ENCODE measurements at regions not wholly inside any gene's neighbourhood (a gene's known extent, or its start where the extent isn't known, plus 50 kb on each side); places are given as distances from the start of the nearest gene placed in this dataset.

GRCh38 chr2:215796140-215796855, 217.1 kb downstream of the MREG start:
- Histone ChIP-seq H3K79me2 (ENCODE audit: insufficient read depth, low read length) (no peaks in the 10 kb centered on the region), H3K4me3 (ENCODE audit: low read length, poor library complexity, severe bottlenecking) (no peak overlapping the region), H3K4me1 (ENCODE audit: insufficient read depth, low read length, poor library complexity, severe bottlenecking) (no peaks in the 10 kb centered on the region), H3K9me2 (replicated peaks; ENCODE audit: low read depth, low read length) (no peaks in the 10 kb centered on the region), H3F3A (ENCODE audit: low read depth) (no peaks in the 10 kb centered on the region), H2AFZ (ENCODE audit: low read length) (no peak overlapping the region), H3K4me2 (ENCODE audit: low read depth, low read length, poor library complexity, severe bottlenecking) (no peak overlapping the region), H4K20me1 (ENCODE audit: insufficient read depth, low read length, poor library complexity, severe bottlenecking) (no peaks in the 10 kb centered on the region), H3K9me3 (ENCODE audit: insufficient read depth, low read depth, low read length) (no peaks in the 10 kb centered on the region), H3K9ac (ENCODE audit: low read depth, low read length, poor library complexity, severe bottlenecking) (no peak overlapping the region), H3K27me3 (ENCODE audit: insufficient read depth, low read length, poor library complexity, severe bottlenecking) (no peaks in the 10 kb centered on the region), H3K36me3 (ENCODE audit: insufficient read depth, low read length) (no peaks in the 10 kb centered on the region)
- TF ChIP-seq CTCF (conservative IDR thresholded peaks at IDR 0.05; ENCODE audit: low read length), result no peak
- TF ChIP-seq EZH2phosphoT487 (IDR thresholded peaks at IDR 0.05; ENCODE audit: borderline replicate concordance), result no peak

GRCh38 chr2:215794829-215795546, 218.4 kb downstream of the MREG start:
- H3K4me1 ChIP-seq (ENCODE audit: insufficient read depth, low read length, poor library complexity, severe bottlenecking), result no peaks in the 10 kb centered on the region
- no peaks in the 10 kb centered on the region for H3K9me3 ChIP-seq (ENCODE audit: insufficient read depth, low read depth, low read length)
- H3K27me3 ChIP-seq (ENCODE audit: insufficient read depth, low read length, poor library complexity, severe bottlenecking), result no peaks in the 10 kb centered on the region
- no peaks in the 10 kb centered on the region for H3F3A ChIP-seq (ENCODE audit: low read depth)
- no peak overlapping the region for H3K9ac ChIP-seq (ENCODE audit: low read depth, low read length, poor library complexity, severe bottlenecking)
- no peaks in the 10 kb centered on the region for H3K36me3 ChIP-seq (ENCODE audit: insufficient read depth, low read length)
- no peak for TF ChIP-seq EZH2phosphoT487 (IDR thresholded peaks at IDR 0.05; ENCODE audit: borderline replicate concordance)
- no peak for TF ChIP-seq CTCF (conservative IDR thresholded peaks at IDR 0.05; ENCODE audit: low read length)
- H3K4me2 ChIP-seq (ENCODE audit: low read depth, low read length, poor library complexity, severe bottlenecking), result no peak overlapping the region
- H2AFZ ChIP-seq (ENCODE audit: low read length), result no peak overlapping the region
- H3K79me2 ChIP-seq (ENCODE audit: insufficient read depth, low read length), result no peaks in the 10 kb centered on the region
- H3K4me3 ChIP-seq (ENCODE audit: low read length, poor library complexity, severe bottlenecking), result no peak overlapping the region
- H3K9me2 ChIP-seq (replicated peaks; ENCODE audit: low read depth, low read length), result no peaks in the 10 kb centered on the region
- H4K20me1 ChIP-seq (ENCODE audit: insufficient read depth, low read length, poor library complexity, severe bottlenecking), result no peaks in the 10 kb centered on the region

GRCh38 chr2:215793747-215794595, 219.4 kb downstream of the MREG start:
- Histone ChIP-seq H4K20me1 (ENCODE audit: insufficient read depth, low read length, poor library complexity, severe bottlenecking) (no peaks in the 10 kb centered on the region), H3K36me3 (ENCODE audit: insufficient read depth, low read length) (no peaks in the 10 kb centered on the region), H3K4me1 (ENCODE audit: insufficient read depth, low read length, poor library complexity, severe bottlenecking) (no peaks in the 10 kb centered on the region), H3K9me3 (ENCODE audit: insufficient read depth, low read depth, low read length) (no peaks in the 10 kb centered on the region), H3K4me2 (ENCODE audit: low read depth, low read length, poor library complexity, severe bottlenecking) (no peak overlapping the region), H3K4me3 (ENCODE audit: low read length, poor library complexity, severe bottlenecking) (no peak overlapping the region), H2AFZ (ENCODE audit: low read length) (no peak overlapping the region), H3K27me3 (ENCODE audit: insufficient read depth, low read length, poor library complexity, severe bottlenecking) (no peaks in the 10 kb centered on the region), H3K79me2 (ENCODE audit: insufficient read depth, low read length) (no peaks in the 10 kb centered on the region), H3F3A (ENCODE audit: low read depth) (no peaks in the 10 kb centered on the region), H3K9me2 (replicated peaks; ENCODE audit: low read depth, low read length) (no peaks in the 10 kb centered on the region), H3K9ac (ENCODE audit: low read depth, low read length, poor library complexity, severe bottlenecking) (no peak overlapping the region)
- no peak for TF ChIP-seq EZH2phosphoT487 (IDR thresholded peaks at IDR 0.05; ENCODE audit: borderline replicate concordance)
- TF ChIP-seq CTCF (conservative IDR thresholded peaks at IDR 0.05; ENCODE audit: low read length), result no peak
